ENCODE measurements at regions not wholly inside any gene's neighbourhood (a gene's known extent, or its start where the extent isn't known, plus 50 kb on each side); places are given as distances from the start of the nearest gene placed in this dataset.
A peak's percentile ranks its signal among the peaks of the same experiment; 100 is the strongest.
"Not testable (repeated sequence)": the region's sequence is repeated elsewhere in the genome, so short reads cannot be mapped to it uniquely, and the experiment has no call there.

GRCh38 chr7:54292171-54292925 is 249.8 kb upstream of the VSTM2A start:
- DNase-seq = no peak

- no peak for DNase-seq
Measured at GRCh38 chr7:54299426-54299825, 242.7 kb upstream of the VSTM2A start.

GRCh38 chr7:54315955-54316354 is 226.2 kb upstream of the VSTM2A start:
- DNase-seq = not testable (repeated sequence)

- DNase-seq = no peak
Measured at GRCh38 chr7:54326592-54327167, 215.5 kb upstream of the VSTM2A start.

GRCh38 chr7:54330216-54330800 is 211.9 kb upstream of the VSTM2A start:
- DNase-seq = no peak

- DNase-seq = no peak
Measured at GRCh38 chr7:54331311-54331710, 210.9 kb upstream of the VSTM2A start.

- DNase-seq = no peak
Measured at GRCh38 chr7:54332301-54332700, 209.9 kb upstream of the VSTM2A start.

- DNase-seq = no peak
Measured at GRCh38 chr7:54333952-54334351, 208.2 kb upstream of the VSTM2A start.

- no peak for DNase-seq
Measured at GRCh38 chr7:54336800-54337199, 205.4 kb upstream of the VSTM2A start.

GRCh38 chr7:54337466-54337865 is 204.7 kb upstream of the VSTM2A start:
- DNase-seq = no peak

GRCh38 chr7:54338319-54338718 is 203.9 kb upstream of the VSTM2A start:
- no peak for DNase-seq

GRCh38 chr7:54339073-54339472 is 203.1 kb upstream of the VSTM2A start:
- DNase-seq = no peak

GRCh38 chr7:54342458-54342857 is 199.7 kb upstream of the VSTM2A start:
- DNase-seq = no peak

- DNase-seq = no peak
Measured at GRCh38 chr7:54343511-54343910, 198.7 kb upstream of the VSTM2A start.

- DNase-seq = no peak
Measured at GRCh38 chr7:54345746-54346145, 196.4 kb upstream of the VSTM2A start.

GRCh38 chr7:54349229-54349628 is 192.9 kb upstream of the VSTM2A start:
- peak; percentile 71 for DNase-seq

GRCh38 chr7:54354436-54354835 is 187.7 kb upstream of the VSTM2A start:
- no peak for DNase-seq

GRCh38 chr7:54355842-54356241 is 186.3 kb upstream of the VSTM2A start:
- no peak for DNase-seq

GRCh38 chr7:54360075-54360840 is 181.9 kb upstream of the VSTM2A start:
- DNase-seq = no peak

- DNase-seq = no peak
Measured at GRCh38 chr7:54390565-54390964, 151.6 kb upstream of the VSTM2A start.

GRCh38 chr7:54392935-54393334 is 149.2 kb upstream of the VSTM2A start:
- no peak for DNase-seq

GRCh38 chr7:54394834-54395233 is 147.3 kb upstream of the VSTM2A start:
- DNase-seq = no peak

- no peak for DNase-seq
Measured at GRCh38 chr7:54397836-54398612, 144.2 kb upstream of the VSTM2A start.
